H4 (cell line): ENCODE measurements at regions not wholly inside any gene's neighbourhood (a gene's known extent, or its start where the extent isn't known, plus 50 kb on each side); places are given as distances from the start of the nearest gene placed in this dataset.
A peak's percentile ranks its signal among the peaks of the same experiment; 100 is the strongest.

Experiments
- DNase-seq: peaks from one replicate; pipeline ENCODE4 v3.0.0-alpha.2; 2015; ENCODE audit warnings: low spot score

DNA sequence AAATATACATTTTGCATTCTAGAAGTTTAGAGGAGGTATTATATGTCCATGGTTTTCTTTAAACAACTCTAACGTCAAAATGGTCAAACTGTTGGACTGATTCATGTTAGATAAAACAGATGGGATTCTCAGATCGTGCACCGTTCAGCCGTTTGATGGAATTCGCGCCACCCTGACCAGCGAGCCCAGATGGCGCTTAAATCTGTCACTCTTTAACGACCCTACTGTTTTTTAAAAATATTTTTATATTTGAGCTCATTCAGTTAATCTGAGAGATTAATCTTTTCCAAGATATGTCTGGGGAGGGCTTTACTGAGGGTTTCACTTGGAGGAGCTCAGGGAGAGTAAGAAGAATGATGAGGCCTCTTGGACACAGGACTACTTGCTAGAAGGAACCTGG lies 164.4 kb downstream of the TM9SF2 start:
- DNase-seq: no peak

DNA sequence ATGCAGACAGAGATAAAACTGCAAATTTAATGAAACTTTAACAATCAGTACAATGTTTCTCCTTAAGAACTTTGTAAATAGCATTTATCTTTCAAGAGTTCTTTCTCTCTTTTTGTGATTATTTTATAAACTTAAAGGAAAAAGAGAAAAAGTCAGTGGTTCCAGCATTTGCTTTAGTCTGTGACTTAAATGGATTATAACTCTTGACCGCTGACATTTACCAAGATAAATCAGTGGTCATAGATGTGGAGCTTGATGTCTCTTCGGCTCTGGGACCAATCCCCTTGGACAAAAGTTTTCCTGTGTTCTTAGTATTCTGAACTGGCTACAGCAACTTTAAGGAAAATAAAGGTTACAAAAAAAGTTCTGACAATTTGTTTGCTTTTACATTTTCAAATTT lies 162.6 kb downstream of the TM9SF2 start:
- DNase-seq: no peak

DNA sequence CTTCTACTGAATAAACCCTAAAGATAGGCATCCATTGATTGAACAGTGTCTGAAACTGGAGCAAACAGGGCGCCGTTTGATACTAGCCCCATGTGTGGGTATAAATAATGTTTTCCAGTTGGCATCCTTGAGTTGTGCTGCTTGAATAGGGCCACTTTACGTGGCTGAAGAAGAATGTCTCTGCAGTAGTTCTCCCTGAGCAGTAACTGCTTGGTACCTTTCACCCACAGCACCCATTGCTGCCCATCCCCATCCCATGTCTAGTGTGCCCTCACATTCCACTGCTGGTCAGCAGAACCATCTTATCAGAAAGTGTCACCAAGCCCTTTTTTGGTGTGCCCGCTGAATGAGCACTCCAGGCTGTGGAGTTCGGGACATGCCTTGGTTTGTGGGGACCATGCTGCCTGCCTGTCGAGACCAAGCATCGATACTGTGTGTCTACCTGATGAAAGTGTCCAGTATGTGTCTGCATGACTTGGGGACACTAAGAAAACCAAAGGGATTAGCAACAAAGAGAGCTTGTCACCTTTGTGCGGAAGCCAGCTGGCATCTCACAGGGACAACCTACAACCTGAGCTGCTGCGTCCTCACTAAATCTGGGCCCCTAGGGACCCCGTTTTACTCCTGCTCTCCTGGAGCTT lies 162.0 kb downstream of the TM9SF2 start:
- DNase-seq: no peak

DNA sequence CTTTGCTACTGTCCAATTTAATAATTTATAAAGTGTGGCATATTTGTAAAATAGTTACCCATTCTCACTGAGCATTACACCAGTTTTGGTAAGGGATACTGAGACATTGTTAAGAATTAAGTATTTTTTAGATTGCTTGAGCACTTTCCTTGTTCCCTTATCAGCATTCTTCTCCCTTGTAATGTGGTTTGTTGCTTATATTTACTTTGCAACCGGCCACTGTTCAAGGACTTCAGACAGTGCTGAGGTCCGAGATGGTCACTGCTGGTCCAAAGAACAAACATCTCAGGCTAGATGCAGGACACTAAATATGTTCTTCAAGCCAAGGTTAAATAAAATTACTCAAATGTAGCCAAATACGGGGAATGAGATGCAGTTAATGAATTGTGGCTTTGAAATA lies 161.4 kb downstream of the TM9SF2 start:
- no peak for DNase-seq

DNA sequence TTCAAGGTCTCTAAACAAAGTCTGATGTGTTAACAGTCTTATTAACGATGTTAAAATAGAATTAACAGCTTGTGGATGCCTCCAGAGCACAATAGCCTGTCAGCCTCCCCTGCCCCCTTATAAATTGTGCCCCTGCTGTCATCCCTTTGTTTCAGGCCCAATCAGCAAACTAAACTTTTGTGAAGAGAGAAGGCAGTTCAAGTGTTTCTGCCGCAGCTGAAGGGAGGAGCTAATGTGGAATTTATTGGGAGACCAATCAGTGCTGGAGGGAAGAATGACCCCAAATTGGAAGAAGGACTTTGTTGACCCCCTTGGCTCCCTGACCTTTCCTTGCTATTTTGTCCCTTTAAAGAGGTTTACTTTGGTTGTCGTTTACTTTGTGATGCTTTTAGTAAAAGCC lies 160.5 kb downstream of the TM9SF2 start:
- DNase-seq: no peak

DNA sequence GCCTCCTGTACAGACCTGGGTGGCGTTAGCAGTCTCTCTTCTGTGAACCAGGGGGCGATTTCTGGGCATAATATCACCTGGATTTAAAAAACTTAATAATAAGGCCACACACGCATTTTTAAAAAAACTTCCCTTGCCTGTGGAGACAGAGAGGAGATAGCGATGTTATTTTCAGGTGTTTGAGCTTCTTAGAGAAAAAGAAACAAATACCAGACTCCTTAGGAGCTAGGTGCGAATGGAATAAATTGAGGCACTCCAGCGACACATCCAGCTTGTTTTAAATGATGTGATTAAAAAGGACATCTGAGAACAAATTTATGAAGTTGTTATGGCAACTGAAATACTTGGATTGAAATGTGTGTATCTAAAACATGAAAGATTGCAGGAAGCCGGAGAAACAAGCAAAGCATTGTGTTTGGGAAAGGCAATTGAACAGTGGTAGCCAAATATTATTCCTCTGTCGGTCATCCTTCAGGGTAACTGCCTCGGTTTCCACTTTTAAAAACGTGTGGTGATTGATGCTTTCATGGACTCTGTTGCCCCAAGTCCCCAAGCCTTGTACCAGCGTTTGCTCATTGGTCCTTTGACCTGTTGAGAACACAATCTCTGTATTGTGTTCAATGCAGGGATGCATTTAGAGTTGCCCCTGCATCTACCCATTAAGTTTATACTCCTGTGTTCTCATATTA lies 158.7 kb downstream of the TM9SF2 start:
- DNase-seq: no peak

DNA sequence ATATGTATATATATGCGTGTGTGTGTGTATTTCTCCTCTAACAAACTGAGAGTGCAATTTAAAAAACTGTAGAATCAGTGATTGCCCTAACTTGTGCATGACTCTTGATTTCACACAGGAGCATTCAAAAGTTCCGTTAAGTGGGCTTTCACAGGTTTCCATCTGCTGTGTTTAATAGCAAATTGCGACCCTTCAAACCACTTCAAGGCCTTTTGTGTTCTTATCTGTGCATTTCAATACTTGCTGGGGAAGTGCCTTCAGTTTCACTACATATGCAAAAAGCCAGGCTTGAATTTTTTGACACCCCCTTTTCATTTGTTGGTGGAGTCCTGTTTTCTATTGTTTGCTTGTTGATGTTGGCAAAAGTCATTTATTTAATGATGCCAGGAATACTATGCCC lies 158.0 kb downstream of the TM9SF2 start:
- no peak for DNase-seq

DNA sequence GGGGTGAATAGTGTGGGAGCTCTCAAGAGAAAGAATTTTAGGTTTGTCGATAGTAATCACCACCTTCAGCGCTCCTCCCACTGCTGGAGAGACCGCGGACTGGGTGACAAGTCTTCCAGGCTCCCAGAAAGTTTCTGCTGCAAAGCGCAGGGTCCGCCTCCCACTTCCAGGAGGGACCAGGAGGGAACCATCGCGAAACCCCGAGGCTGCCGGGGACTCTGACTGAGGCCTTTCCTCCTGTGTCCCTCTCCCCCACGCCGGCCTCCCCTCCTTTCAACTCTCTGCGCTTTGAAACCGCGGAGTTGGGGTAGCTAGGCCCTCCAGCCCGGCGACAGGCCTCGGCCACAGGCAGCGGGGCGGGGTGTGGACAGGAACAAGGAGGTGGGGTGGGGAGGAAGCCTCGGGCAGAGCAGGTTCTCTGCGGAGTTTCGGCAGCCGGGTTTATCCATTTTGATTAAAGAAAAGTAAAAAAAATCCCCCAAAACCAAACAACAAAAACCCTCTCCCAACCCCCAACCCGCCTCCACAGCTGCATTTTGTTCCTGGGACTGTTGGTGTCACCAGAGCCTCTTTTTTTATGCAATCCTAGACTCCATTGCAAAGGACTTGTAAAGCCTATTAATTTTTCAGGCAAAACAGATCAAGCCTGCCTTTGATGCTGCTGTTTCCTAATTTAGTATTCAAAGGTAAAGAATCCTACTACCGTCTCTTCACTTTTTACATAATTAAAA lies 157.2 kb downstream of the TM9SF2 start:
- peak; percentile 47 for DNase-seq

DNA sequence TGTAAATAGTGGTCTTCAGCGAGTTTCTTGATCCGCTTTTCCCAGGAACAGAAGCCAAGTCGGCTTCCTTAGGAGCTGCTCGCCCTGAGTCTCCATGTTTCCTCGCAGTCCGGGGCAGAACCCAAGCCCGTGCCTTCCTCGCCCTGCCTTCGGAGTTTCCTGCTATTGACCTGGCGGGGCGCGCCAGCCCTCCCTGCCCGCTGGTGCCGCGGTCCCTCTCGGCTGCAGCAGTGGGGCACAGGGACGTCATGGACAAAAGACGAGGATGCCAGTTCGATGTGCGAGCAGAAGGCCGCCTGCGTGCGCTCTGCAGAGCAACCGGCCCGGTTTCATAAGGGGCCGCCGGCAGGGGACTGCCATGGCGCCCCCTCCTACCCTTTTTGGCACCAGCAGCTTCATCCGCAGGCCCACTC lies 156.6 kb downstream of the TM9SF2 start:
- DNase-seq: peak; percentile 14

DNA sequence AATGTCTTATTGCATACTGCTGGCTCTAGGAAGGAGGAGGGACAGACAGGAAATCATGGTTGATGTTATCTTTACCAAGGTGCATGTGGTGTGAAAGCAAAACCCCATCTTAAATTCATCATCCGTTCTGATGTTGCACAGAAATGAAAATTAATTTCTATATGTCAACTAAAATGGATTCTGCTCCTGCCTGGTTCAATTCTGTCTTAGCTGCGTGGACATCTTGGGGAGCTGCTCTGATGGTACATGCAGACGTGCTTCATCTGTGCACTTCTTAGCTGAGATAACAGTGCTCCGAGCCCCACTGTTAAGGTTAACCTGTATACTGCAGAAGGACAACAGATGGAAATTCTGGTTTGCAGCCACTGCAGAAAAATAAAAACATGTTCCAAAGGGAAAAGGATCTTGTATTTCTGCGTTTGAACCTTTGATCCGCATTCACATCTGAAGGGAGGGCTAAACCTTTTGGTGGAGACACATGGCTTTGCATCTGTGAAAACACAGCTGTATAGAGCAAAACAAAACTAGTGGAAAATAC lies 155.6 kb downstream of the TM9SF2 start:
- DNase-seq: no peak

DNA sequence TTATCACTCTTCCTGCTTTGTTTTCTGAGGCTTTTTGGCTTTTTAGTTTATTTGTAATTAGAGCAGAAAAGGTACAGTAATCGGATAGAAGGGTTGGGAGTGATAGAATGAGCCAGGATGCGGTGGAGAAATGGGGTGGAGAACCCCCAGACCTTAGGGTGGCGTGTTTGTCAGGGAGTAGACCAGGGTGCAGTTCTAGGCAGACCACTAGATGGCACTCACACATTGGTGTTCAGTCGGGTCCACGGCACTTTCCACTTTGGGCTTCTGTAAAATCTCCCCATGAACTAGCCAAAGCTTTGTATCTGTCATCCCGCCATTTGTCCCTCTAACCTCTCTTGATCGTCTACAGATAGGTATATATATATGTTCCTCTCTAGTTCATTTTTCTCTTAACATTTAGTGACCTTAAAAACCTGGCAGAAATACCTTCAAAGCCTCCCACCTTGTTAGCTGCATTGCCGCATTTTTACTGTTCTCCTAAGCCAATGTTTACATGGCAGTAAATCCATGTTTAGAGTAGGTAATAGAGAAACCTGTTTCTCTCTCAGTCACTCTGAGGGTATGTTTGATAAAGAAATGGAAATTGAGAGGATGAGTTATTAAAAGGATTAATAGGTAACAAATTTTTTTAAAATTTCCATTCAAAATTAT lies 154.9 kb downstream of the TM9SF2 start:
- peak; percentile 60 for DNase-seq

DNA sequence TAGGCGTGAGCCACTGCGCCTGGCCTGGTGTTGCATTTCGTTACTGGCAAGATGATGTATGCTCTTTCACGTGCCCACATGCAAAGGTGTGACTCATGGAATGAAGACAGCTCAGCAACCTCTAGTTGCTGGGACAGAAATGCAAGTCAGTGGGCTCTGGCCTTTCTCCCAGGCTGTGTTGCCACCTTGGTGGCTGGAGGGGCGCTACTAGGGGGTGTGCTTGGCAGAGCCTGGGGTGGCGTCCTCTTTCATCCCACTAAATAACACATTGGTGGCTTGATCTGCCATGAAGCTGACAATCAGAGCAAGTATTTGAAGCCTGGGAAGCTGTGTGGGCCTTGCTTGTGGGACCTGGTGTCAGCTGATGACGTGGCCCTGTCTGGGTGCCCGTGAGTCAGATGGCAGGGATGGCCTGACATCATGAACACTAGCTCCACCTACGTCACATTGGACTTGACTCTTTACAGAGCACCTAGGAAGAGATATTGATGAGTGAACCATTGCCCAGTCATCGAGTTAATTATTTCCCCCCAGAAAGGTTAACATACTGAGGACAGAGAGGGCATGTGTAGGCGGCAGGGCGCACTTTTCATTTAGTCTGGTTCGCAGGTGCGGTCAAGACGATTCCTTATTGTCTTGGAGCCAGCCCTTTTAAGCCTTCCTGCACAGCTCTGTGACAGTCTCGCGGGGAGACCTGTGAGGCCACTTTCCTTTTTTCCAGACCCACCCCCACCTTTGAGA lies 154.2 kb downstream of the TM9SF2 start:
- peak; percentile 51 for DNase-seq

DNA sequence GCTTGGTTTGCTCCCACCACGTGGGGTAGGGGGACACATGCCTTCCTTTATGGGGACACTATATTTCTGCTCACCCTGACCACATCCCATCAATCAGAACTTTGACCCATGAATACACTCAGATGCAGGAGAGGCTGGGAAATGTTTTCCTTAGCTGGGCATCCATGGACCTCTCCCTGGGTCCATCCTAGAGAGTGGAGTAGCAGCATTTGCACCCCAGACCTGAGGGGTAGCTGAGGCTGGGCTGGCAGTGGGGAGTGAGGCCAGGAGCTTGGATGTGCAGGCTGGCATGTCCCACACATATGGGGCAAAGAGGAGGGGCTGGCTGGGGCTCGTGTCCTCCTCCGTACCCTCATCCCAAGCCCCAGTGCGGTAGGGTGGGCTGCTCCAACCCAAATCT lies 152.8 kb downstream of the TM9SF2 start:
- DNase-seq: no peak

DNA sequence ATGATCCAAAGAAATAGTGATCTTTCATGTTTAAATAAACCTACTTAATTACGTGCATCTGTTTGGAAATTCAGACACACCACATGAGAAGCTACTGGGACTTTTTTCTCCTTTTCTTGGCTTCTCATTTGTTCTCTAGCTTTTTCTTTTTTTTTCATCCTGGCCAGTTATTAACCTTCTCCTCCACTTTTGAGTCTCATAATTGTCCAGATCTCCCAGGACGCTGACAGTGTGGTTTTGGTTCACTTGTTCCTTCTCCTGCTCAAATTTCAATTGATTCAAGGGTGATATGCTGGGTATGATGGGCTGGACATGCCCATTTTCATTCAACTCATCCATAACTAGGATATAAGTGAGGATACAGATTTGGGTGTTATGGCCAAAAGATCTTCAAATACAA lies 152.3 kb downstream of the TM9SF2 start:
- no peak for DNase-seq

DNA sequence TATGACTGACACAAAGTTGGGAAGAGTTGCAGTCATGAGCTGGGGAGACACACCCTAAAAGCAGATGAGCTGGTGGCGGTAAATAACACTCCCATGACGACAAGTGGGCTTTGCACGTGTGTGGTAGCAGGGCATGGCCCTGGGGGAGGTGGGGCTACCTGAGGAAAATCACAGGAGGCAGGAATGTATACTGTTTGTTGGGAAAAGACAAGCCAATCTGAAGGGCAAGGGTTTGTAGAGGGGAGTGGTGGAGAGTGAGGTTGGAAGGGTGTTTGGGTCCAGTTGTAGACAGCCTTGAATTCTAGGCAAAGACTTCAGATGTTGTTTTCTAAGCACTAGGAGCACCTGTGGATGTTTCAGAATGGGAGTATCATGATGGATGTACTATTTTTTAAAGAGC lies 151.6 kb downstream of the TM9SF2 start:
- no peak for DNase-seq

DNA sequence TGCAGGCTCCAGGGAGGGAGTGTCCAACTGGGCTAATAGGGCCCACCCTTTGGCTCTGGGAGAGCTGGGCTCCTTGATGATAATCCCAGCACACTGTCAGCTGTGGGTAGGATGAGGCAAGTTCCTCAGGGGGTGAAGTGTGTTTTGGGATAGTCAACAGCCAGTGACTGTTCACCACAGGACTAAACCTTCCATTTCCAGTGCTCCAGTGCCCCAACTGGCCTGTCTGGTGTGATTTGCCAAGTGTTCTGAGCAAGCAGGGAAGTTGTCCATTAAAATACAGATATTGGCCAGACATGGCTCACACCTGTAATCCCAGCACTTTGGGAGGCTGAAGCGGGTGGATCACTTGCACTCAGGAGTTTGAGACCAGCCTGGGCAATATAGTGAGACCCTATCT lies 150.9 kb downstream of the TM9SF2 start:
- no peak for DNase-seq

DNA sequence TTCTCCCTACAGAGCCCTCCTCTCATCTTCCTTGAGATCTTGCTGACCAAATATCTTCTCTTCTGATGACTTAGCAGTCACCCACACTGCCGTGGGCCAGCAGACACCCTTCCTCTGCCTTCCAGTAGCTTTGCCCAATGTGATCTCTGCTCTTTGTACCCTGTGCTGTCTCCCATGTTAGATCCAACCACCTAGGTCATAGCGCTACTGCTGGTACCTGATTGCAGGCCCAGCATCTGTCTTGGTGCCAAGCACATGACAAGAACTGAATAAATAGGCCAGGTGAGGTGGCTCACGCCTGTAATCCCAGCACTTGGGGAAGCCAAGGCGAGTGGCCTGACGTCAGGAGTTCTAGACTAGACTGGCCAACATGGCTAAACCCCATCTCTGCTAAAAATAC lies 149.7 kb downstream of the TM9SF2 start:
- DNase-seq: no peak

DNA sequence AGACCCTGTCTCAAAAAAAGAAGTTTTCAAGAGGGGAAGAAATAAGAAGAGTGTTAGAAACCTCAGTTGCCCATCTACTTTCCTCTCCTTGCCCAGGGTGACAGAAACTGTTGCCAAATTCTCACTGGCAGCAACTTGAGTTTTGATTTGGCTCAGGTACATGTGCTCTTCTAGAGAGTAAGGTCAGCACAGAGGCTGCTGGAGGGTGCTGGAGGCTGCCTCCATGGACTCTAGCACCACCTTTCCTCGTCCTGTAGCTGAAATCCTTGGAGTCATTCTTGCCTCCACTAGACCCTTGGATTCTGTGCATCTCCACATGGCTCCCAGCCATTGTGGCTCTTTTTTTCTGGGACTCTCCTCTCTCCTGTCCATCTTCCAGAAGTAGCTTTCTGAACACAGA lies 149.1 kb downstream of the TM9SF2 start:
- DNase-seq: no peak

DNA sequence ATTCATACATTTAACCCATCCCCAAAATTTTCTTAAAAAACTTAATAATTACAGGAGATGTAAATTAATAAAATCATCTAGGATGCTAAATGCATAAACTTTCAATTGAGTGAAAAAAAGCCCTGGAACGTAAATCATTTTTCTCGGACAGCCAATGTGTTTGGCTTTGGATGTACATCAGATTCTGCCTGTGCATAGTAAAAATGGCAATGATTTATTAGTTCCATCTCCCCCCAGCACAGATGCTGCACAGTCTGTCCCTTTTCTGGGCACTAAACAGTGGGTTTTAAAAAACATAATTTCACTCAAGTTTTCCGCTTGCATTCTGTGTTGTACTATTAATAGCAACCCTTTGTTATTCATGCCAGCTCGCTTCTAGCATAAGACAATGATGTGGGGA lies 147.7 kb downstream of the TM9SF2 start:
- no peak for DNase-seq

DNA sequence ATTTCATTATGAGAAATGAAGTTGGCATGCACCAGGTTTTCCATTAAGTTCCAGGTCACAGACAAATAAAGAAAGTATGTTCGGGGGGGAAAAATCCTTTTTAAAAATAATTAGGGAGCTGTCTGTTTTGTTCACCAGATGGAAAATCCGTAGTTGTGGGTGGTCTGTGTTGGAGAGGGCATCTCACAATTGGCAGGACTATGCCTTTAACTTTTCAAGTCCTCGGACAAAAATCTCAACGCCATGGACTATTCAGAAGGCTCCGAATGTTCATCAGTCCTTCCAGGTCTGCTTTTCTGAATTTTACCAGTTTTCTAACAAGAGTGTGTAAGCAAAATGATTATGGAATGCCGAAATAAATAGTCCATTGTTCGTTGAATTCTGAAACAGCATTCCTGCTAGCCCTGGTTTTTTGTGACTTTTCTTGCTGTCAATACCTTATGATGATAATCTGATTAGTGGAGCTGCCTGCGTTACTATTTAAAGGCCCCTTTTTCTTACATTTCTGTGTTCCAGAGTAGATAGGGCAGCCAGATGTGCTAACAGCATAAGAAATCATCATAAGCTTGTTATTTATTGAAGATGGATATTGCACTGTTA lies 146.9 kb downstream of the TM9SF2 start:
- DNase-seq: no peak

DNA sequence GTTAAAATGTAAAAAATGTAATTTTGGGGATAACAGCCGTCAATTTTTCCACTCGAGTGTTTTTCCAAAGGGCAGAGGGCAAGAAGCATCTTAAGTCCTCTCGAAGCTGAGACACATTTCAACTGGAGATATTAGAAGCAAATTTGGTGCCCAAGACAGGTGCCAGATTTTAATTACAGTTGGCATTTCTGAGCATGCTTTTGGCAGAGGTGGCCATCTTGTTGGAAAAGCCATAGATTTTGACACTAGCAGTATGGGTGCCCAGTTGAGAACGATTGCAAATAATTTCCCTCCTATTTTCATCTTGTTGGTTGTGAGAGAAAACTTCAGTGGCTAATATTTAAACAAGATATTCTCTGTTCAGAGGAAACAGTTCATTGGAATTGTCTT lies 146.3 kb downstream of the TM9SF2 start:
- no peak for DNase-seq
